Endothelial cell of umbilical vein (primary cell): ENCODE measurements at regions not wholly inside any gene's neighbourhood (a gene's known extent, or its start where the extent isn't known, plus 50 kb on each side); places are given as distances from the start of the nearest gene placed in this dataset.

Experiments
- BruUV-seq: library from RNA; stranded (reverse); fragments of 400-500 nt; replicated peaks from 2 replicates; lab custom pipeline; 2021; lab: Mats Ljungman, UMichigan
- CTCF ChIA-PET: fragments of 300-600, 350-600 bp; sonication (Branson Sonifier 250); formaldehyde crosslinking; loops from one replicate; lab custom pipeline; 2021; ENCODE audit warnings: antibody characterized with exemption, inconsistent platforms; lab: Charles Lee
- POLR2A ChIA-PET: fragments of 300-600, 350-600 bp; sonication (Branson Sonifier 250); formaldehyde crosslinking; loops from one replicate; lab custom pipeline; 2021; ENCODE audit warnings: antibody characterized with exemption, inconsistent platforms; lab: Charles Lee
- DNase-seq: peaks from one replicate; pipeline ENCODE4 v3.0.0-alpha.2; 2011; ENCODE audit warnings: low read depth, low spot score
- FAIRE-seq: peaks from 2 replicates; lab custom pipeline; 2011; peaks lifted over from hg19 to GRCh38; lab: Jason Lieb, UNC
- H2AFZ ChIP-seq: 2 replicates; pipeline ENCODE4 v1.6.0; 2012; ENCODE audit warnings: low read depth, low read length, control low read depth, inconsistent platforms
- H3K27ac ChIP-seq: 2 replicates; pipeline ENCODE4 v1.5.1; 2011; ENCODE audit warnings: low read depth, mild to moderate bottlenecking, control low read depth, low read length, moderate library complexity; ENCODE audit not compliant: insufficient read depth
- H3K27me3 ChIP-seq, 2 experiments: 2 replicates each; pipeline versions ENCODE4 v1.6.0 to v1.6.1; 2011; ENCODE audit warnings: low read length in 2 of 2, mixed read lengths in 1 of 2; ENCODE audit not compliant: control insufficient read depth in 2 of 2, insufficient read depth in 2 of 2
- H3K36me3 ChIP-seq, 2 experiments: 2 replicates in 1 of 2; 3 replicates in 1 of 2; pipeline ENCODE4 v1.5.1; 2011; ENCODE audit warnings: low read length in 2 of 2, mild to moderate bottlenecking in 1 of 2, moderate library complexity in 1 of 2; ENCODE audit not compliant: control insufficient read depth in 2 of 2, insufficient read depth in 2 of 2; ENCODE audit errors: extremely low read depth in 1 of 2
- H3K4me1 ChIP-seq: 3 replicates; pipeline ENCODE4 v1.5.1; 2011; ENCODE audit warnings: mild to moderate bottlenecking, low read length; ENCODE audit not compliant: control insufficient read depth, insufficient read depth; ENCODE audit errors: extremely low read depth
- H3K4me2 ChIP-seq: 2 replicates; pipeline ENCODE4 v1.6.1; 2011; ENCODE audit warnings: low read length, control low read depth, mixed read lengths; ENCODE audit not compliant: insufficient read depth
- H3K4me3 ChIP-seq, 3 experiments: fragments of 200-600 bp in 1 of 3; sonication (generic), shearing (Covaris generic) in 1 of 3; replicated peaks in 1 of 3; 2 replicates each; pipeline ENCODE4 v1.5.1; 2011 to 2016; ENCODE audit warnings: control low read depth in 3 of 3, low read length in 3 of 3, mild to moderate bottlenecking in 2 of 3, inconsistent platforms in 1 of 3, low read depth in 1 of 3, moderate library complexity in 1 of 3; ENCODE audit not compliant: insufficient read depth in 1 of 3
- H3K79me2 ChIP-seq: 2 replicates; pipeline ENCODE4 v1.6.0; 2012; ENCODE audit warnings: low read length, inconsistent platforms; ENCODE audit not compliant: control insufficient read depth, insufficient read depth
- H3K9ac ChIP-seq: replicated peaks from 2 replicates; pipeline ENCODE3; 2011; ENCODE audit warnings: low read length, control low read depth; ENCODE audit not compliant: insufficient read depth; ENCODE audit errors: extremely low read depth
- H3K9me1 ChIP-seq: replicated peaks from 3 replicates; pipeline ENCODE4 v1.6.0; 2011; ENCODE audit warnings: mild to moderate bottlenecking, low read length; ENCODE audit not compliant: control insufficient read depth, insufficient read depth; ENCODE audit errors: extremely low read depth
- H3K9me3 ChIP-seq: replicated peaks from 2 replicates; pipeline ENCODE4 v1.5.1; 2012; ENCODE audit warnings: low read length, inconsistent platforms; ENCODE audit not compliant: control insufficient read depth, insufficient read depth
- H4K20me1 ChIP-seq: replicated peaks from 2 replicates; pipeline ENCODE3; 2011; ENCODE audit warnings: mild to moderate bottlenecking, low read length; ENCODE audit not compliant: control insufficient read depth, insufficient read depth; ENCODE audit errors: extremely low read depth
- EZH2 ChIP-seq: IDR thresholded peaks from 2 replicates; pipeline ENCODE4 v1.6.1; 2012; ENCODE audit warnings: borderline replicate concordance, low read depth, mild to moderate bottlenecking, moderate library complexity, low read length, inconsistent platforms; ENCODE audit not compliant: severe bottlenecking
- FOS ChIP-seq: IDR thresholded peaks from 2 replicates; pipeline ENCODE4 v1.6.1; 2011; ENCODE audit warnings: mild to moderate bottlenecking, low read length, moderate library complexity, borderline replicate concordance; ENCODE audit not compliant: insufficient read depth
- GATA2 ChIP-seq: IDR thresholded peaks from 2 replicates; pipeline ENCODE4 v1.7.0; 2011; ENCODE audit warnings: low read depth, mild to moderate bottlenecking, moderate library complexity, mixed read lengths, low read length; ENCODE audit not compliant: insufficient read length, insufficient read depth
- JUN ChIP-seq: IDR thresholded peaks from 2 replicates; pipeline ENCODE4 v1.6.1; 2011; ENCODE audit warnings: borderline replicate concordance, low read depth; ENCODE audit not compliant: insufficient read length, insufficient read depth
- MAX ChIP-seq: IDR thresholded peaks from 2 replicates; pipeline ENCODE4 v1.6.1; 2011; ENCODE audit not compliant: insufficient read depth, insufficient read length
- MYC ChIP-seq: IDR thresholded peaks from one replicate; pipeline ENCODE4 v1.6.1; 2011; ENCODE audit warnings: mild to moderate bottlenecking, low read depth, low read length
- POLR2A ChIP-seq: IDR thresholded peaks from 2 replicates; pipeline ENCODE4 v1.6.1; 2012; ENCODE audit warnings: low read depth, mild to moderate bottlenecking, control low read depth, low read length
- POLR2AphosphoS5 ChIP-seq: IDR thresholded peaks from 2 replicates; pipeline ENCODE4 v1.6.1; 2012; ENCODE audit warnings: low read depth, mild to moderate bottlenecking, control low read depth, low read length, moderate library complexity; ENCODE audit not compliant: insufficient read depth
- dilution Hi-C: fragments of 300-500 bp; cut with MboI; formaldehyde crosslinking; loops from one replicate; pipeline ENCODE4 v1.15.0; 2019; ENCODE audit warnings: low sequenced_read_pairs; ENCODE audit not compliant: extremely low pct_ligation_motif_present
- intact Hi-C: fragments of 100-400 bp; cut with micrococcal nuclease; formaldehyde crosslinking; loops from one replicate; pipeline ENCODE4 v1.10.0; 2022
- TF ChIP-seq, protein P1 (sequence below), 2 donors: IDR thresholded peaks; 1 replicate in 1 of 2; 2 replicates in 1 of 2; pipeline ENCODE4 v1.5.1; 2011; ENCODE audit warnings: low read length in 2 of 2, mild to moderate bottlenecking in 2 of 2, moderate library complexity in 2 of 2, control low read depth in 1 of 2, inconsistent platforms in 1 of 2, low read depth in 1 of 2; ENCODE audit not compliant: insufficient read depth in 1 of 2; ENCODE audit errors: extremely low read depth in 1 of 2

DNA sequence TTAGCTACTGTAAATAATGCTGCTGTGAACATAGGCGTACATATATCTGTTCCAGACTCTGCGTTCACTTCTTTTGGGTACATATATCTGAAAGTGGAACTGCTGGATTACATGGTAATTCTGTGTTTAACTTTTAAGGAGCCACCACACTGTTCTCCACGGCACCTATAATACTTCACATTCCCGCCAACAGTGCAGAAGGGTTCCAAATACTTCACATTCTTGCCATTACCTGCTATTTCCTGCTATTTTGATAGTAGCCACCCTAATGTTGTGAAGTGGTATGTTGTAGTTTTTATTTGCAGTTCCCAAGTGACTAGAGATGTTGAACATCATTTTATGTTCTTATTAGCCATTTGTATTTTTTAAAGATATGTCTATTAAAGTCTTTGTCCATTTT is 377.4 kb upstream of the SLC10A2 start:
- Histone ChIP-seq H4K20me1 (no peaks in the 10 kb centered on the region), H3K9me1 (no peaks in the 10 kb centered on the region), H3K4me2 (no peak overlapping the region), H2AFZ (no peak overlapping the region), H3K27ac (no peak overlapping the region), H3K36me3 (no peaks in the 10 kb centered on the region), H3K27me3 (no peaks in the 10 kb centered on the region), H3K4me1 (no peaks in the 10 kb centered on the region), H3K9me3 (no peaks in the 10 kb centered on the region), H3K79me2 (no peaks in the 10 kb centered on the region), H3K9ac (no peak overlapping the region), H3K4me3 (no peak overlapping the region)
- FAIRE-seq (no peak), DNase-seq (no peak)
- ChIA-PET CTCF (no interaction called here), POLR2A (no interaction called here)
- TF ChIP-seq JUN (no peak), EZH2 (no peak), FOS (no peak), MYC (no peak), POLR2A (no peak), GATA2 (no peak), MAX (no peak), POLR2AphosphoS5 (no peak)
- TF ChIP-seq, protein P1, sequence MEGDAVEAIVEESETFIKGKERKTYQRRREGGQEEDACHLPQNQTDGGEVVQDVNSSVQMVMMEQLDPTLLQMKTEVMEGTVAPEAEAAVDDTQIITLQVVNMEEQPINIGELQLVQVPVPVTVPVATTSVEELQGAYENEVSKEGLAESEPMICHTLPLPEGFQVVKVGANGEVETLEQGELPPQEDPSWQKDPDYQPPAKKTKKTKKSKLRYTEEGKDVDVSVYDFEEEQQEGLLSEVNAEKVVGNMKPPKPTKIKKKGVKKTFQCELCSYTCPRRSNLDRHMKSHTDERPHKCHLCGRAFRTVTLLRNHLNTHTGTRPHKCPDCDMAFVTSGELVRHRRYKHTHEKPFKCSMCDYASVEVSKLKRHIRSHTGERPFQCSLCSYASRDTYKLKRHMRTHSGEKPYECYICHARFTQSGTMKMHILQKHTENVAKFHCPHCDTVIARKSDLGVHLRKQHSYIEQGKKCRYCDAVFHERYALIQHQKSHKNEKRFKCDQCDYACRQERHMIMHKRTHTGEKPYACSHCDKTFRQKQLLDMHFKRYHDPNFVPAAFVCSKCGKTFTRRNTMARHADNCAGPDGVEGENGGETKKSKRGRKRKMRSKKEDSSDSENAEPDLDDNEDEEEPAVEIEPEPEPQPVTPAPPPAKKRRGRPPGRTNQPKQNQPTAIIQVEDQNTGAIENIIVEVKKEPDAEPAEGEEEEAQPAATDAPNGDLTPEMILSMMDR (IDR thresholded peaks at IDR 0.05; ENCODE audit: extremely low read depth in 1 of 2, insufficient read depth in 1 of 2, low read depth in 1 of 2, low read length in 2 of 2), result no peak
- intact Hi-C loops (no loop called here), dilution Hi-C loops (no loop called here)
- no TSS peak for BruUV-seq
